ENCODE measurements at regions not wholly inside any gene's neighbourhood (a gene's known extent, or its start where the extent isn't known, plus 50 kb on each side); places are given as distances from the start of the nearest gene placed in this dataset.

DNA sequence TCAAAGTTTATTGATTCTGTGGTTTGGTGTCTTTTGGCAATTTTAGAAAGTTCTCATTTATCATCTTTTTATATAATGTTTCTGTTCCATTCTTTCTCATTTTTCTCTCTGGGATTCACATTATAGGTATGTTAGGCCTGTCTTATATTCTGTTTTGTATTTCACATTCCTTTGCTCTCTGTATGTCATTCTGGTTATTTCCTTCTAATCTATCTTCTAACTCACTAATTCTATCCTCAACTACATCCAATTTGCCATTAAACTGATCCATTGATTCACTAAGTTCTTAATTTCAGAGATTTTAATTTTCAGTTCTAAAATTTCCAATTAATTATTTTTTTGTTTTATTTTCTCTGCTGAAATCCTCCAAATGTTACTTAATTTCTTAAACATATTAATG, 234.8 kb downstream of the FOXD2 start:
- Histone ChIP-seq H3K4me3 (ENCODE audit: low read depth in 1 of 2, low read length in 2 of 2) (no peak overlapping the region), H3K9ac (ENCODE audit: low read depth in 1 of 2, low read length in 2 of 2) (no peak overlapping the region), H3K9me3 (ENCODE audit: control insufficient read depth in 1 of 2, low read length in 2 of 2) (no peaks in the 10 kb centered on the region), H3K27me3 (ENCODE audit: control insufficient read depth in 1 of 2, insufficient read depth in 2 of 2, low read length in 2 of 2) (no peaks in the 10 kb centered on the region), H3K27ac (ENCODE audit: low read depth, low read length) (no peak overlapping the region), H3K4me1 (ENCODE audit: control insufficient read depth in 1 of 2, insufficient read depth in 2 of 2, low read length in 2 of 2) (no peaks in the 10 kb centered on the region), H3K36me3 (ENCODE audit: control insufficient read depth in 1 of 2, insufficient read depth in 2 of 2, low read length in 2 of 2) (no peaks in the 10 kb centered on the region)

DNA sequence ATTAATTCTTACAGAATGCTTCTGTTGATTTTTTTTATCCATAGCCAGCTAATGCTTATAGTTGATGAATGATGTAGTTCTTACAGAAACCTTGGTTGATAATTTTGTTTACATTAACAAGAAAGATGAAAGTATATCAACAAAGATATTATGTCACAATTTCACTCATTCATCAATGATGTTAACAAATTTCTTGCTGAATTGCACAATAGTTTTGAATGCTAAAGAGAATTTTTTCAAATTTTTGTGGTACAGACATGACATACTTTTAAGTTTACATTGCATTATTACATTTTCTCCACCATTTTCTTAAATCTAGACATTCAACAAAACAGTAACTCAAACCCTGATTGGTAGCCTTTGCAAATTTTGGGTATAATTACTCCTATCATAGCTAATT, 236.3 kb downstream of the FOXD2 start:
- H3K27me3 ChIP-seq (ENCODE audit: control insufficient read depth in 1 of 2, insufficient read depth in 2 of 2, low read length in 2 of 2) = no peaks in the 10 kb centered on the region
- H3K4me1 ChIP-seq (ENCODE audit: control insufficient read depth in 1 of 2, insufficient read depth in 2 of 2, low read length in 2 of 2) = no peaks in the 10 kb centered on the region
- no peak overlapping the region for H3K4me3 ChIP-seq (ENCODE audit: low read depth in 1 of 2, low read length in 2 of 2)
- H3K9me3 ChIP-seq (ENCODE audit: control insufficient read depth in 1 of 2, low read length in 2 of 2) = no peaks in the 10 kb centered on the region
- H3K27ac ChIP-seq (ENCODE audit: low read depth, low read length) = no peak overlapping the region
- H3K36me3 ChIP-seq (ENCODE audit: control insufficient read depth in 1 of 2, insufficient read depth in 2 of 2, low read length in 2 of 2) = no peaks in the 10 kb centered on the region
- no peak overlapping the region for H3K9ac ChIP-seq (ENCODE audit: low read depth in 1 of 2, low read length in 2 of 2)

DNA sequence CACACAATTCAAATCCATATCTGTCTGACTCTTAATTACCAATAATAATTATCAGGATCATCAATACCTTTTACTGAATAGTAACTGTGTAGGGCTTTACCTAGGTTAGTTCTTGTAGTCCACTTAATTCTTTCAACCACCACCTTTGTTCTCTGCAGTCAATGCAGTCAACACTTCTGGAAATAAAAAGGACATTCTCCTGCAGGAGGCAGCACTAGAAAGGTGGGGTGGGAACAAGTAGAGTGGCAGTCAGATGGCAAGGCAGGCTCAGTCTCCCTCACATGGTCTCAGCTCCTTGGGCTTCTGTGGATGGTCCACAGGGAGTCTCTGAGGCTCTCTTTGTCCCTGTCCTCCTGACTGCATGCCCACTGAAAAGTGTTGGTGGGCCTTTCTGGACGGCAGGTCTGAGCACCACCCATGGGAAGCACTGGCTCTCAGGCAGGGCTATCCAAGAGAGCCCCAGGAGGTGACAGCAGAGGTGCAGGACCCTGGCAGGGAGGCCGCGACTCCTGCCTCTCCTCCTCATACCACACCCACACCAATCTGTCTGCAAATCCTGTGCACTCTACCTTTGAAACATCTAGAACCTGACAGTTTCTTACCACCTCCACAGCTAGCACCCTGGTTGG, 237.3 kb downstream of the FOXD2 start:
- Histone ChIP-seq H3K36me3 (ENCODE audit: control insufficient read depth in 1 of 2, insufficient read depth in 2 of 2, low read length in 2 of 2) (no peaks in the 10 kb centered on the region), H3K4me1 (ENCODE audit: control insufficient read depth in 1 of 2, insufficient read depth in 2 of 2, low read length in 2 of 2) (no peaks in the 10 kb centered on the region), H3K27ac (ENCODE audit: low read depth, low read length) (no peak overlapping the region), H3K9ac (ENCODE audit: low read depth in 1 of 2, low read length in 2 of 2) (no peak overlapping the region), H3K9me3 (ENCODE audit: control insufficient read depth in 1 of 2, low read length in 2 of 2) (no peaks in the 10 kb centered on the region), H3K4me3 (ENCODE audit: low read depth in 1 of 2, low read length in 2 of 2) (no peak overlapping the region), H3K27me3 (ENCODE audit: control insufficient read depth in 1 of 2, insufficient read depth in 2 of 2, low read length in 2 of 2) (no peaks in the 10 kb centered on the region)

DNA sequence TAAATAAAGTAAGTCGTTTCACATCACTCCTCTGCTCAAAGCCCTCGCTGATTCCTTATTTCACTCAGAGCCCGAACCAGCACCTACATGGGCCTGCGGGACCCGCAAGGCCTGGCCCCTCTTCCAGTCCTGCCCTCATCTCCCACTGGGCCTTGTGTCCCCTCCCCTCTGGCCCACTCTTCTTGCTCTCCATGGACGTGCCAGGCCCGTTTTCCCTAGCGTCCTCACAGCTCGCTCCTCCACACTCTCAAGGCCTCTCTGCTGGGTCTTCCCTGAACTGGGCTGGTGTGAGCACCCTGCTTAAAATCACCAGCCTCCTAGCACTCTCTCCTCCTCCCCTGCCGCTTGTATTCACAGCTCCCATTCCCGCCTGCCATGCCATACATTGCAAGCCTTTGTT, 237.9 kb downstream of the FOXD2 start:
- H3K9me3 ChIP-seq (ENCODE audit: control insufficient read depth in 1 of 2, low read length in 2 of 2) = no peaks in the 10 kb centered on the region
- H3K27me3 ChIP-seq (ENCODE audit: control insufficient read depth in 1 of 2, insufficient read depth in 2 of 2, low read length in 2 of 2) = no peaks in the 10 kb centered on the region
- H3K4me3 ChIP-seq (ENCODE audit: low read depth in 1 of 2, low read length in 2 of 2) = no peak overlapping the region
- H3K9ac ChIP-seq (ENCODE audit: low read depth in 1 of 2, low read length in 2 of 2) = no peak overlapping the region
- no peaks in the 10 kb centered on the region for H3K36me3 ChIP-seq (ENCODE audit: control insufficient read depth in 1 of 2, insufficient read depth in 2 of 2, low read length in 2 of 2)
- H3K27ac ChIP-seq (ENCODE audit: low read depth, low read length) = no peak overlapping the region
- no peaks in the 10 kb centered on the region for H3K4me1 ChIP-seq (ENCODE audit: control insufficient read depth in 1 of 2, insufficient read depth in 2 of 2, low read length in 2 of 2)

DNA sequence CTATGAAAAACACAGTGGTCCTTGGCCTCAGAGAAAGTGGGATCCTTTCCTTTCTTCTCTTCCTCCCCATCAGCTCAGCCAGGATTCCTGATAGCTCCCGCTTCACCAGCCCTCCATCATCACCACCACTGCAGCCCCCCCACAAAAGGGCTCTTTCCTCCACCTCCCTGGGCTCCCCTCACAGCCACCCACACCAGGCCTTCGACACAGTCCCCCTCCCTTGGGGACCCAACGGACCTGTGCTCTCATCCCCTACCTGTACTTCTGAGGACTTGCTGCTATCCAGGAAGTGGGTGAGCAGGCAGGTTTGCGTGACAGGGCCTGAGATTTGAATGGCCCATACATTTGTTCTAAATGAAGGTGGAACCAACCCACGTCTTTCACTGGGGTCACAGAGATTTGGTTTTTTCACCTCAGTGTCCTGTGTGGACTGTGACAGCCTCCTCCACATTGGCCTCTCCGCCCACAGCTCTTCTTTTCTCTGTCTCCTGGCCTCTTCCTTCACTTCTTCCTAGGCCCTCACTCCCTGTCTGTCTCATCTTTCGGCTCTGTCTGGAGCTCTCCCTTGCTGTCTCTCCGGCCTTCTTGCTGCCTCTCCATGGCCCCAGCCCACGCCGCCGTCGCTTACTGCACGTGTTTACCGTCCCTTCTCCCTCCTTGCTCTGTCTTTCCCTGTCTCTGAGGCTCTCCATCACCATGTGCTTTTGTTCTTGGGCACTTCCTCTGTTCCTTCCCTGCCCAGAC, 238.6 kb downstream of the FOXD2 start:
- H3K4me3 ChIP-seq (ENCODE audit: low read depth in 1 of 2, low read length in 2 of 2) = no peak overlapping the region
- no peaks in the 10 kb centered on the region for H3K4me1 ChIP-seq (ENCODE audit: control insufficient read depth in 1 of 2, insufficient read depth in 2 of 2, low read length in 2 of 2)
- H3K27ac ChIP-seq (ENCODE audit: low read depth, low read length) = no peak overlapping the region
- H3K9me3 ChIP-seq (ENCODE audit: control insufficient read depth in 1 of 2, low read length in 2 of 2) = no peaks in the 10 kb centered on the region
- H3K9ac ChIP-seq (ENCODE audit: low read depth in 1 of 2, low read length in 2 of 2) = no peak overlapping the region
- H3K27me3 ChIP-seq (ENCODE audit: control insufficient read depth in 1 of 2, insufficient read depth in 2 of 2, low read length in 2 of 2) = no peaks in the 10 kb centered on the region
- H3K36me3 ChIP-seq (ENCODE audit: control insufficient read depth in 1 of 2, insufficient read depth in 2 of 2, low read length in 2 of 2) = no peaks in the 10 kb centered on the region

- Histone ChIP-seq H3K4me3 (ENCODE audit: low read depth in 1 of 2, low read length in 2 of 2) (no peak overlapping the region), H3K9me3 (ENCODE audit: control insufficient read depth in 1 of 2, low read length in 2 of 2) (no peaks in the 10 kb centered on the region), H3K4me1 (ENCODE audit: control insufficient read depth in 1 of 2, insufficient read depth in 2 of 2, low read length in 2 of 2) (no peaks in the 10 kb centered on the region), H3K27ac (ENCODE audit: low read depth, low read length) (no peak overlapping the region), H3K9ac (ENCODE audit: low read depth in 1 of 2, low read length in 2 of 2) (no peak overlapping the region), H3K27me3 (ENCODE audit: control insufficient read depth in 1 of 2, insufficient read depth in 2 of 2, low read length in 2 of 2) (no peaks in the 10 kb centered on the region), H3K36me3 (ENCODE audit: control insufficient read depth in 1 of 2, insufficient read depth in 2 of 2, low read length in 2 of 2) (no peaks in the 10 kb centered on the region)
Measured at GRCh38 chr1:47677241-47677940, 239.5 kb downstream of the FOXD2 start.

DNA sequence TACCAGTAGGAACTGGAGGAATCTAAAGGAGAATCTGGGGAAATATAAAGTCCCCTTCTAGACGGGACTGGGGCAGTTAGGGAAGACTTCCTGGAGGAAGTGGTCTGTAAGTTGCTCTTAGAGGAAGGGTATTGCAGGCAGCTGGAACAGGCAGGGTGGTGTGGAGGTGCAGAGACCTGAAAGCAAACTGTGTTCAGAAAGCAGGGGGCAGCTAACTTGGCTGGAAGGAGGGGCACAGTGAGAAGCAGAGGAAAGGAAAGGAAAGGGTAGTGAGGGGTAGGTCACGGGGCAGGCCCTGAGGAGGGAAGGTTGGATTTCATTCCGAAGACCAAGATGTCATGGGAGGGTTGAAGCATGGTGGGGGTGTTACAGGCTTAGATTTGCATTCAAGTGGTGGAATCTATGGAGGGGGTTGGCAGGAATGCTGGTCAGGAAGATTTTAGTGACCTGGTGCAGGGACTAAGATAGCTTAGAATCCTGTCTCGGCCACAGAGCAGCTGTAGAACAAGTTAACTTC, 240.7 kb downstream of the FOXD2 start:
- Histone ChIP-seq H3K4me1 (ENCODE audit: control insufficient read depth in 1 of 2, insufficient read depth in 2 of 2, low read length in 2 of 2) (no peaks in the 10 kb centered on the region), H3K27ac (ENCODE audit: low read depth, low read length) (no peak overlapping the region), H3K27me3 (ENCODE audit: control insufficient read depth in 1 of 2, insufficient read depth in 2 of 2, low read length in 2 of 2) (no peaks in the 10 kb centered on the region), H3K9ac (ENCODE audit: low read depth in 1 of 2, low read length in 2 of 2) (no peak overlapping the region), H3K9me3 (ENCODE audit: control insufficient read depth in 1 of 2, low read length in 2 of 2) (no peaks in the 10 kb centered on the region), H3K4me3 (ENCODE audit: low read depth in 1 of 2, low read length in 2 of 2) (no peak overlapping the region), H3K36me3 (ENCODE audit: control insufficient read depth in 1 of 2, insufficient read depth in 2 of 2, low read length in 2 of 2) (no peaks in the 10 kb centered on the region)

DNA sequence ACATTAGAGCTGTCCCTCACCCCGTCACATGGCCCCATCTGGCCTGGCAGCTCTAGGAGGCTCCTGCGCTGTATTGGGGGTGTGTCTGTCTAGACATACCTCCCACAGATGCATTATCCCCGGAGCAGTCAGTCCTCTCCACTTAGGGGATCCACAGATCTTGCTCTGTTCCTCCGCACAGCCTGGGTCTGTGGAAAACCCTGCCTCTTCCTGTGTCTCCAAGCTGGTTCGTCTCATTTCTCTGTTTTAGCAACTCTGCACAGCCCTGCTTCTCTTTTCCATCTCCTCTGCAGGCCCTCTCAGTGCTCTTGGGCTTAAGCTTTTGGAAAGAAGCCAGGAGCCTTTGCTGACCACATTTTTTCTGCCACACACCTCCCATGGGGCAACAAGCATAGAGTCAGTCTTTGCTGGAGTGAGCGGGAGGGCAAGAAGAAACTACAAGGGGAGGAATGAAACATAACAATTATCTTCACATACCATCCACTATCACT, 241.5 kb downstream of the FOXD2 start:
- Histone ChIP-seq H3K4me3 (ENCODE audit: low read depth in 1 of 2, low read length in 2 of 2) (no peak overlapping the region), H3K27ac (ENCODE audit: low read depth, low read length) (no peak overlapping the region), H3K4me1 (ENCODE audit: control insufficient read depth in 1 of 2, insufficient read depth in 2 of 2, low read length in 2 of 2) (no peaks in the 10 kb centered on the region), H3K9ac (ENCODE audit: low read depth in 1 of 2, low read length in 2 of 2) (no peak overlapping the region), H3K36me3 (ENCODE audit: control insufficient read depth in 1 of 2, insufficient read depth in 2 of 2, low read length in 2 of 2) (no peaks in the 10 kb centered on the region), H3K27me3 (ENCODE audit: control insufficient read depth in 1 of 2, insufficient read depth in 2 of 2, low read length in 2 of 2) (no peaks in the 10 kb centered on the region), H3K9me3 (ENCODE audit: control insufficient read depth in 1 of 2, low read length in 2 of 2) (no peaks in the 10 kb centered on the region)

GRCh38 chr1:47679826-47680225, 242.0 kb downstream of the FOXD2 start:
- no peaks in the 10 kb centered on the region for H3K27me3 ChIP-seq (ENCODE audit: control insufficient read depth in 1 of 2, insufficient read depth in 2 of 2, low read length in 2 of 2)
- no peak overlapping the region for H3K27ac ChIP-seq (ENCODE audit: low read depth, low read length)
- H3K36me3 ChIP-seq (ENCODE audit: control insufficient read depth in 1 of 2, insufficient read depth in 2 of 2, low read length in 2 of 2) = no peaks in the 10 kb centered on the region
- H3K9me3 ChIP-seq (ENCODE audit: control insufficient read depth in 1 of 2, low read length in 2 of 2) = no peaks in the 10 kb centered on the region
- H3K9ac ChIP-seq (ENCODE audit: low read depth in 1 of 2, low read length in 2 of 2) = no peak overlapping the region
- no peak overlapping the region for H3K4me3 ChIP-seq (ENCODE audit: low read depth in 1 of 2, low read length in 2 of 2)
- no peaks in the 10 kb centered on the region for H3K4me1 ChIP-seq (ENCODE audit: control insufficient read depth in 1 of 2, insufficient read depth in 2 of 2, low read length in 2 of 2)

DNA sequence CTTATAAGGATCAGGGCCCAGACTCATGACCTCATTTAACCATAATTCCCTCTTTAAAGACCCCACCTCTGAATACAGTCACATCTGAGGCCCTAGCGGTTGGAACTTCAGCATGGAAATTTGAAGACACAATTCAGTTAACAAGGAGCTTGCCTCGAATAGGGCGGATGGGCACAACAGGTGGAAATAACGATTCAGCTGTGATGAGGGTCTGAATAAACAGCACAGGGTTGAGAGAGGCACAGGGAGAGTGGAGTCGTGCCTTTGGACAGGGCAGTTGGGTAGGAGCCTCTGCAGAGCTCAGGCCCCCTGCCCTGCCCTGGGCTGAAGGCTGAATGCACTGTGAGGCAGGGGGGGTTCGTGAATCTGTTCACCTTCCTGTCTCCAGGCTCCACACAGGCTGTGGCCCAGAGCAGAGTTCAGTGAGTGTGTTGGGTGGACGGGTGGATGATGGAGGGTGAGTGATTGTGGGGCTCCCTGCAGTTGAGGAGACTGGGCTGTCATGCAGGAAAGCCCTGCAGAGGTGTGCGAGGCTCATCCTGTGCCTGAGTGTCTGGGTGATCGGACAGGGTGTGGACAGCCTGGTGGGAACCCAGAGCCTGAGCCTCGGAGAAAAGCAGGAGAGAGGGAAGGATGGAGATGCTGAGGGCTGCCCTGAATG, 243.1 kb downstream of the FOXD2 start:
- Histone ChIP-seq H3K9me3 (ENCODE audit: control insufficient read depth in 1 of 2, low read length in 2 of 2) (no peaks in the 10 kb centered on the region), H3K27ac (ENCODE audit: low read depth, low read length) (no peak overlapping the region), H3K4me1 (ENCODE audit: control insufficient read depth in 1 of 2, insufficient read depth in 2 of 2, low read length in 2 of 2) (no peaks in the 10 kb centered on the region)

More for the DNA sequence above, 243.1 kb downstream of the FOXD2 start:
- H3K36me3 ChIP-seq (ENCODE audit: control insufficient read depth in 1 of 2, insufficient read depth in 2 of 2, low read length in 2 of 2) = no peaks in the 10 kb centered on the region
- H3K27me3 ChIP-seq (ENCODE audit: control insufficient read depth in 1 of 2, insufficient read depth in 2 of 2, low read length in 2 of 2) = no peaks in the 10 kb centered on the region
- H3K9ac ChIP-seq (ENCODE audit: low read depth in 1 of 2, low read length in 2 of 2) = no peak overlapping the region
- H3K4me3 ChIP-seq (ENCODE audit: low read depth in 1 of 2, low read length in 2 of 2) = no peak overlapping the region
